ENCODE measurements at regions not wholly inside any gene's neighbourhood (a gene's known extent, or its start where the extent isn't known, plus 50 kb on each side); places are given as distances from the start of the nearest gene placed in this dataset.

GRCh38 chr16:8519179-8519578 lies 71.1 kb downstream of the TMEM114 start:
- DNase-seq = no peak

DNA sequence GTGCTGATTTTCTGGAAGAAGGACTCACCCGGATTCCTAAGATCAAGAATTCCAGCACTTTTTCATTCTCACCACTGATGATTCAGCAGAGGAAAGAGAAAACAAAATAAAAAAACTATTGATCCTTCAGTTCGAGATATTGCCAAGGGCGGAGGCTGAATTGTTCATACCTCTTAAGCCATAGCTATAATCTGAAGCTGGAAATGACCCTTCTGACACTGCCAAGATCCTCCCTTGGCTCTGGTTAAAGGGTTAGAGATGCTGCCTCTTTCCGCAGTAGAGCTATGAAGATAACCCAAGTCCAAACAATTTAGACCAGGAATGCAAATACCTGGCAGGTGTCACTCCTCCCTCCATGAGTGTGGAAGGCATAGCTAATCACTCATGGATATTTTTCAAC lies 73.0 kb downstream of the TMEM114 start:
- no peak for DNase-seq

DNA sequence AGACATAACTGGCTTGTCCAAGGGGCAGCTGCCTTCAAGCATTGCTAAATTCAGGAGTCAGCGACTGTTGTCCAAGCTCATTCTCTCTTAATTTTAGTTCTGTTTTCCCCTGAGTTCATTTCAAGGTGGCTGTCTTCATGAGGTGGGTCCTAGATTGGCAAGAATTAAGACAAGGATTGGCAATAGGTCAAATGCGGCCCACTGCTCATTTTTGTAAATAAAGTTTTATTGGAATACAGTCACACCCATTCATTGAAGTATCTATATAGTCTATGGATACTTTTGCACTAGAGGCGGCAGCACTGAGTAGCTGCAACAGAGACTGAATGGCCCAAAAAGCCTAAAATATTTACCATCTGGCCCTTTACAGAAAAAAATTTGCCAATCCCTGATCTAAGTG lies 73.8 kb downstream of the TMEM114 start:
- DNase-seq = no peak

DNA sequence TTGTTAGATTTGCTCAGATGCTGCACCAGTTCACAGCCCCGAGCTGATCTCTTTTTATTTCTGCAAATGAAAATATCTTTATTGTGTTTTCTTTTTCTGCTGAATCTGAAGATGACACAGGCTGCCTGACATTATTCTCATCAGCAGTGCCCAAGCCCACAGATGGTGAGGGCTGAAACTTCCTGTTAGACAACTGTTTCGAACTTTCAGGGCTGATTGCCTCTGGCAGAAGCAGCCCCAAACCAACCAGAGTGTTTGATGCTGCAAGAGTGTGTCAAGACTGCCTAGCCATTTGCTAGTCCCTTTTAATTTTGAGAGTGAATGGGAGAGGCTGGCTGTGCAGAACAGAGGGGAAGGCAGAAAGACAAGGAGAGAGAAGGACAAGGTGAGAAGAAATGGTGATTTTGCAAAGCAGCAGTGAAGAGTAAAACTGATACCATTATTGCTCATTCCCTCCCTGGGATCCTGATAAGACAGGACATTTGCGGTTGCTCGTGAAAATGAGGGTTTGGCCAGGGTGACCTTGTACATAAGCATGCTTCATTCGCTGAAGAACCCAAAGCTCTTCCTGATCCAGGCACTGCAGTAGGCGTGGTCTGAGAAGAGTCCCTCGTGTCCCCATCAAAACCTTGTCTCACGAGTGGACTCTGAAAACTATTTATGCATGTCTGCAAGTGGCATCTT lies 77.2 kb downstream of the TMEM114 start:
- DNase-seq = no peak

DNA sequence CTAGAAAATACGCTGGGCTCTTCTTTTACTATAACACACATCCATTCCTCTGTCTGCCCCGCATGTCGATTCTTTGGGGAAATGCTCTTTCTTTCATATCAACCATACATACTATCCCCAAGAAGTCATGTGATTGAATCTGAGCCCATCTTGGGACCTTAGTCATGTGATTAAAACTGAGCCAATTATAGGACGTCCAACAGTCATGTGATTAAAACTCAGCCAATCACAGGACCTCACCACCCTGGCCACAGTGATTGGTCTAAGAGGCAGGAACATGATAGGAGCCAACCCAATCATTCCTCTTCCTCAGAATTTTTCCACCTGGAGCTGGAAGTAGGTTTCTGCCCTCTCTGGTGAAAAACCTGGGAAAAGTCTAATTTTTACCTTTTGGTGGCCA lies 78.8 kb downstream of the TMEM114 start:
- no peak for DNase-seq

GRCh38 chr16:8510160-8510559 lies 80.2 kb downstream of the TMEM114 start:
- no peak for DNase-seq

DNA sequence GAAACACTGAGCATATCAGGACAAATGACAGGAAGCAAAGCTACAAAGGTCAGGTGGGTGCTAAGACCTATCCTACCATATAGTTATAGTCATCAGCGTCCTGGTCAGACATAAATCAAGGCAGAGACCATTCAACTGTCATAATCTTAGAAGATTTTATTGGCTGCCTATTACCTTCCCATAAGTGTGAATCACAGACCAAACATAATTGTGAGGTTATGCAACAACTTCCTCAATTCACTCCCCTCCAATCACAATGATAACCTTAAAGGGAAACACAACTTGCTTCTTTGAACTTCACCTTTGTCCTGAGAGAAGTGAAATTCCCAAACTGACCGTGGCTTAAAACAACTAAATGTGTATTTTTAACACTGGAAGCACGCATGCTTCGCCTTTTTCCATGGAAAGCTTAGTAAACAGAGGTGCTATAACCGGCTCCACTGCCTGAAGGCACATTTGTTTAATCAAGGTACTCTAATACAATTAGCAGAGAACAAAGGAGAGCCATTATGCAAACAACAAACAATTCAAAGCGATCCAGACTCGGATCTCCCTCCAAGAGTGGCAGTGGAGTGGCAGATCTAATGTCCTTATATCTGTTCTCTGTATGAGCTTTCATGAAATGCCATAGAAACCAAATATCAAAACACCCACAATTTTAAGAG lies 84.9 kb downstream of the TMEM114 start:
- DNase-seq = no peak

- DNase-seq = no peak
Measured at GRCh38 chr16:8502446-8502845, 87.9 kb downstream of the TMEM114 start.

- no peak for DNase-seq
Measured at GRCh38 chr16:8500351-8500750, 90.0 kb downstream of the TMEM114 start.

GRCh38 chr16:8496364-8496763 lies 93.9 kb downstream of the TMEM114 start:
- DNase-seq = no peak

GRCh38 chr16:8493972-8494371 lies 96.3 kb downstream of the TMEM114 start:
- no peak for DNase-seq

GRCh38 chr16:8492690-8493089 lies 97.6 kb downstream of the TMEM114 start:
- no peak for DNase-seq

- no peak for DNase-seq
Measured at GRCh38 chr16:8489580-8489979, 100.7 kb downstream of the TMEM114 start.

GRCh38 chr16:8486985-8487384 lies 103.3 kb downstream of the TMEM114 start:
- DNase-seq = no peak

DNA sequence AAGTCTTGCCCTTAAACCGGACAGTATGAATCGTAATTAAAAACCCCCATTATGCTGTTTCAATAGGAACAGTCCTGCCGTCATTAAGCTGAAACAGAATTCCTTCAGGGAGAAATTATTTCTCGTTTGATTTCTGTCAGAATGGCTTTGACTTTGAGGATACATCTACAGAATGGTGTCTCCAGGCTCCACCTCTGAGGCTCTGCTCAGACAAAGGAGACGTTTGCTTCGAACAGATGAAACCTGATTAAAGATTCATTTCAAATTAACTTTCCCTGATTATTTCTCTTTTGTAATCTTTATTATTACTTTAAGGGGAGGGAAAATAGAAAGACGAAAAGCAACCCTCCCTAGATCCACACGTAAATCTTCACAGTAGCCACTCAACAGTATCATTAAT lies 106.9 kb downstream of the TMEM114 start:
- DNase-seq = no peak

- no peak for DNase-seq
Measured at GRCh38 chr16:8481810-8482209, 108.5 kb downstream of the TMEM114 start.

- DNase-seq = no peak
Measured at GRCh38 chr16:8476824-8477223, 113.5 kb downstream of the TMEM114 start.

DNA sequence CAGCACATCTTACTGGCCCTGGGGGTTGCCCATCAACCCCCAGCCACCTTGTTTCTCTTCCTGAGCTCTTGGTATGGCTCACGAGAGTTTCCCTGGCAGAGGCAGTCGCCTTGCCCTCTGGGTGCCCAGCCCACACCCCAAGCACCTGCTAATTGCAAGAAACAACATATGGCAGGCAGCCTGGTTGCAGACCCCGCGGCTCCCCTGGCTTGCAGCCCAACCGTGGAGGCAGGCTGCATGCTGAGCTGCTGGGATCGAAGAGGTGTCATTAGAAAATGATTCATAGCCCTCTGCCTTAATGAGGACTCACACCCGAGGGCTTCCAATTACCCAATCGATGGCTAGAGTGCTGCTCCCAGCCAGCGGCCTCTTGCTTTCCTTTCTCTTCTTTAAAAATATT lies 115.7 kb downstream of the TMEM114 start:
- no peak for DNase-seq

DNA sequence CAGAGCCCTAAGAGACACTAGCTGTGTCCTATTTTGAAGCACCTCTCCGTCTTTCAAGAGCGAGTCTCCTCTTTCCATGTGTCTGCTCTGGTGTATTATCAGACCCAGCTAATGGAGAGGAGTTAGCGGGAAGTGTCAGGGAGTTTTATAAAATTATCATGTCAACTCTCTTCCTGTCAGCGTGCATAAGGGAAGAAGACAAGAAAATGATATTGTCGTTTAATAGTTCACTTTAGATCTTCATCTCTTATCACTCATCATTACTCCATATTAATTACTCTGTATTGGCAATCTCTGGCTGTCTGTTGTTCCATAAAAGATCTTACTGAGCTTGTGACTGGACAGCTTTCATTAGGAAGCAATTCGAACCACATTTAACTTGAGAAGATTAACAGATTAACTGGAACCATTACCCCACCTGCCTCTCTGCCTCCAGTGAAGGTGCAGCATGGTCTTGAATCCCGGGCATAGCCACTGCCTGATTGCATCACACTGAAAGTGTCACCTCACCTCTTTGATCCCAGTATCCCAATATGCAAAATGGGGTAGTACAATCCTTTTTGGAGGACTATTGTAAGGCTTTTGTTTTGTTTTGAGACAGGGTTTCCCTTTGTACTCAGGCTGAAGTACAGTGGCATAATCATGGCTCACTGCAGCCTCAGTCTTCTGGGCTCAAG lies 121.1 kb downstream of the TMEM114 start:
- no peak for DNase-seq

GRCh38 chr16:8464979-8465378 lies 125.3 kb downstream of the TMEM114 start:
- DNase-seq = no peak

DNA sequence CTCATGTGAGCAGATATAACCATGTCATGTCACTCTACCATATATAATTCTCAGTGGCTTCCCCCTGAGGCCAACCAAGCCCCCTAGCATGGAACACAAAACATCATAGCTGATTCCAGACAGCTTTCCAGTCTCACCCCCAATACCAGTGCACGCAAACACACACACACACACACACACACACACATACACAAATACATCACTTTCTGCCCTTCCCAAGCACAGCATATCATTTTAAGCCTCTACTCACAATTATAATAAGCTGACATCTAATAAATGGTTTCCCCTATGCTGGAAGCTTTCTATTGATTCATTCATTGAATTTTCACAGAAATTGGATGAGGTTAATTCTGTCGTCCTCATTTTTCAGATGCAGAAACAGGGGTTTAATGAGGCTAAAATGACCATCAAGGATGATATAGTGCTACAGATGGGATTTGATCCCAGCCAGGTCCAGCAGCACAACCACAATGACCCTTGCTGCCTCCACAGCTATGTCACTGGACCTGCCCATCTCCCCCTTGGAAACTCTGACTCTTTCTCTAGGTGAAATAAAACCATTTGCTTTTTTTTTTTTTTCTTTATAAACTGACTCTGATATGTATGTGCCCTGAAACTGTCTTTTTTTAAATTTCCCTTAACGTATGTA lies 131.1 kb downstream of the TMEM114 start:
- DNase-seq = no peak

DNA sequence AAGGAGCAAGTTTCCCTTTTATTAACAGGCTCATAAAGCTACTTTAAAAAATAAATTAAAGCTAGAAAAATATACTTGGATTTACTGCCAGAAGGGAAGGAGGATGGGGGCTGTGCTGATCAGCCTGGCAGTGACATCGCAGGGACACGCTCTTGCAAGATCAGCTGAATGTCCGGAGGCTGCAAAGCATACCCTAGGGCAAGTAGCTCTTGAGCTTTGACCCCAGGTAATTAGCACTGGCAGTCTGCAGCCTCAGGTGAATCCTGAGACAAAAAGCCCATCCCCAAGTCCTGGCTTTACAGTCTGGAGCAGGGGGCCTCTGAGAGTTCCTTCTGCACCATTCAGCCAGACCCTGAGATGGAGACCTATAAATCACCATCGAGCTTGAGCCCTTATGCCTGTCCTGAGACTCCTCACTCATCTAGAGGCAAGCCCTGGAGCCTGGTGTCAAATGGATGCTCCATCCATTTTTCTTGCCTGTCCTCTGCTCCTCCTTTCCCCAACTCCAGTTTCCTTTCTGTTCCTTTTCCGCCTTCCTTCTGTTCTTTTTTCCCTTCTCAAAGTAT lies 131.7 kb downstream of the TMEM114 start:
- no peak for DNase-seq

GRCh38 chr16:8453359-8453758 lies 137.0 kb downstream of the TMEM114 start:
- no peak for DNase-seq

Measured in renal pelvis (tissue), 1 donor.